ENCODE measurements at regions not wholly inside any gene's neighbourhood (a gene's known extent, or its start where the extent isn't known, plus 50 kb on each side); places are given as distances from the start of the nearest gene placed in this dataset.

GRCh38 chr6:122187186-122187585 is 212.3 kb upstream of the HSF2 start:
- H3K36me3 ChIP-seq (ENCODE audit: control insufficient read depth, insufficient read depth, low read length, severe bottlenecking), result no peaks in the 10 kb centered on the region
- no peak for DNase-seq (ENCODE audit: low read depth)
- H3K9me3 ChIP-seq (ENCODE audit: control insufficient read depth, low read length), result no peaks in the 10 kb centered on the region
- H3K4me3 ChIP-seq (ENCODE audit: low read length), result no peak overlapping the region
- no peak overlapping the region for H3K9ac ChIP-seq (ENCODE audit: low read length)
- H3K27me3 ChIP-seq (replicated peaks; ENCODE audit: control insufficient read depth, insufficient read depth, low read length), result no peaks in the 10 kb centered on the region
- H3K4me1 ChIP-seq (ENCODE audit: control insufficient read depth, insufficient read depth, low read length), result no peaks in the 10 kb centered on the region

GRCh38 chr6:122198922-122199321 is 200.5 kb upstream of the HSF2 start:
- no peaks in the 10 kb centered on the region for H3K9me3 ChIP-seq (ENCODE audit: control insufficient read depth, low read length)
- no peak overlapping the region for H3K4me3 ChIP-seq (ENCODE audit: low read length)
- no peaks in the 10 kb centered on the region for H3K27me3 ChIP-seq (replicated peaks; ENCODE audit: control insufficient read depth, insufficient read depth, low read length)
- H3K4me1 ChIP-seq (ENCODE audit: control insufficient read depth, insufficient read depth, low read length), result peaks cover 9% of the 10 kb centered on the region
- H3K36me3 ChIP-seq (ENCODE audit: control insufficient read depth, insufficient read depth, low read length, severe bottlenecking), result no peaks in the 10 kb centered on the region
- H3K9ac ChIP-seq (ENCODE audit: low read length), result no peak overlapping the region
- no peak for DNase-seq (ENCODE audit: low read depth)

- peak; percentile 77 for DNase-seq (ENCODE audit: low read depth)
- H3K36me3 ChIP-seq (ENCODE audit: control insufficient read depth, insufficient read depth, low read length, severe bottlenecking), result no peaks in the 10 kb centered on the region
- peaks cover 9% of the 10 kb centered on the region for H3K4me1 ChIP-seq (ENCODE audit: control insufficient read depth, insufficient read depth, low read length)
- H3K9ac ChIP-seq (ENCODE audit: low read length), result no peak overlapping the region
- no peak overlapping the region for H3K4me3 ChIP-seq (ENCODE audit: low read length)
- no peaks in the 10 kb centered on the region for H3K9me3 ChIP-seq (ENCODE audit: control insufficient read depth, low read length)
- H3K27me3 ChIP-seq (replicated peaks; ENCODE audit: control insufficient read depth, insufficient read depth, low read length), result no peaks in the 10 kb centered on the region
Measured at GRCh38 chr6:122200440-122200839, 199.0 kb upstream of the HSF2 start.

- H3K4me1 ChIP-seq (ENCODE audit: control insufficient read depth, insufficient read depth, low read length), result peaks cover 11% of the 10 kb centered on the region
- no peak for DNase-seq (ENCODE audit: low read depth)
- no peaks in the 10 kb centered on the region for H3K27me3 ChIP-seq (replicated peaks; ENCODE audit: control insufficient read depth, insufficient read depth, low read length)
- no peaks in the 10 kb centered on the region for H3K36me3 ChIP-seq (ENCODE audit: control insufficient read depth, insufficient read depth, low read length, severe bottlenecking)
- no peak overlapping the region for H3K9ac ChIP-seq (ENCODE audit: low read length)
- H3K9me3 ChIP-seq (ENCODE audit: control insufficient read depth, low read length), result no peaks in the 10 kb centered on the region
- no peak overlapping the region for H3K4me3 ChIP-seq (ENCODE audit: low read length)
Measured at GRCh38 chr6:122202576-122203137, 196.8 kb upstream of the HSF2 start.

GRCh38 chr6:122207061-122207460 is 192.4 kb upstream of the HSF2 start:
- Histone ChIP-seq H3K4me1 (ENCODE audit: control insufficient read depth, insufficient read depth, low read length) (peaks cover 8% of the 10 kb centered on the region), H3K27me3 (replicated peaks; ENCODE audit: control insufficient read depth, insufficient read depth, low read length) (no peaks in the 10 kb centered on the region), H3K9me3 (ENCODE audit: control insufficient read depth, low read length) (no peaks in the 10 kb centered on the region), H3K4me3 (ENCODE audit: low read length) (no peak overlapping the region), H3K36me3 (ENCODE audit: control insufficient read depth, insufficient read depth, low read length, severe bottlenecking) (no peaks in the 10 kb centered on the region), H3K9ac (ENCODE audit: low read length) (no peak overlapping the region)
- no peak for DNase-seq (ENCODE audit: low read depth)

GRCh38 chr6:122207794-122208193 is 191.7 kb upstream of the HSF2 start:
- Histone ChIP-seq H3K4me3 (ENCODE audit: low read length) (peak overlapping the region; percentile 30), H3K9me3 (ENCODE audit: control insufficient read depth, low read length) (no peaks in the 10 kb centered on the region), H3K27me3 (replicated peaks; ENCODE audit: control insufficient read depth, insufficient read depth, low read length) (no peaks in the 10 kb centered on the region), H3K36me3 (ENCODE audit: control insufficient read depth, insufficient read depth, low read length, severe bottlenecking) (no peaks in the 10 kb centered on the region), H3K4me1 (ENCODE audit: control insufficient read depth, insufficient read depth, low read length) (peaks cover 8% of the 10 kb centered on the region), H3K9ac (ENCODE audit: low read length) (no peak overlapping the region)
- DNase-seq (ENCODE audit: low read depth), result peak; percentile 78

GRCh38 chr6:122214605-122215318 is 184.7 kb upstream of the HSF2 start:
- DNase-seq (ENCODE audit: low read depth), result no peak
- H3K9ac ChIP-seq (ENCODE audit: low read length), result no peak overlapping the region
- H3K9me3 ChIP-seq (ENCODE audit: control insufficient read depth, low read length), result no peaks in the 10 kb centered on the region
- peaks cover 4% of the 10 kb centered on the region for H3K4me1 ChIP-seq (ENCODE audit: control insufficient read depth, insufficient read depth, low read length)
- no peaks in the 10 kb centered on the region for H3K36me3 ChIP-seq (ENCODE audit: control insufficient read depth, insufficient read depth, low read length, severe bottlenecking)
- no peak overlapping the region for H3K4me3 ChIP-seq (ENCODE audit: low read length)
- no peaks in the 10 kb centered on the region for H3K27me3 ChIP-seq (replicated peaks; ENCODE audit: control insufficient read depth, insufficient read depth, low read length)

- Histone ChIP-seq H3K36me3 (ENCODE audit: control insufficient read depth, insufficient read depth, low read length, severe bottlenecking) (no peaks in the 10 kb centered on the region), H3K9me3 (ENCODE audit: control insufficient read depth, low read length) (no peaks in the 10 kb centered on the region)
Measured at GRCh38 chr6:122220254-122220653, 179.2 kb upstream of the HSF2 start.

GRCh38 chr6:122222761-122223160 is 176.7 kb upstream of the HSF2 start:
- H3K9ac ChIP-seq (ENCODE audit: low read length), result no peak overlapping the region
- no peaks in the 10 kb centered on the region for H3K4me1 ChIP-seq (ENCODE audit: control insufficient read depth, insufficient read depth, low read length)
- DNase-seq (ENCODE audit: low read depth), result peak; percentile 78
- no peaks in the 10 kb centered on the region for H3K36me3 ChIP-seq (ENCODE audit: control insufficient read depth, insufficient read depth, low read length, severe bottlenecking)
- no peaks in the 10 kb centered on the region for H3K27me3 ChIP-seq (replicated peaks; ENCODE audit: control insufficient read depth, insufficient read depth, low read length)
- no peak overlapping the region for H3K4me3 ChIP-seq (ENCODE audit: low read length)
- H3K9me3 ChIP-seq (ENCODE audit: control insufficient read depth, low read length), result no peaks in the 10 kb centered on the region

More at GRCh38 chr6:122220254-122220653, 179.2 kb upstream of the HSF2 start:
- Histone ChIP-seq H3K4me1 (ENCODE audit: control insufficient read depth, insufficient read depth, low read length) (no peaks in the 10 kb centered on the region), H3K4me3 (ENCODE audit: low read length) (no peak overlapping the region), H3K9ac (ENCODE audit: low read length) (no peak overlapping the region), H3K27me3 (replicated peaks; ENCODE audit: control insufficient read depth, insufficient read depth, low read length) (no peaks in the 10 kb centered on the region)
- DNase-seq (ENCODE audit: low read depth), result no peak

- Histone ChIP-seq H3K4me3 (ENCODE audit: low read length) (no peak overlapping the region), H3K9me3 (ENCODE audit: control insufficient read depth, low read length) (no peaks in the 10 kb centered on the region), H3K27me3 (replicated peaks; ENCODE audit: control insufficient read depth, insufficient read depth, low read length) (no peaks in the 10 kb centered on the region), H3K9ac (ENCODE audit: low read length) (no peak overlapping the region), H3K4me1 (ENCODE audit: control insufficient read depth, insufficient read depth, low read length) (no peaks in the 10 kb centered on the region), H3K36me3 (ENCODE audit: control insufficient read depth, insufficient read depth, low read length, severe bottlenecking) (no peaks in the 10 kb centered on the region)
- no peak for DNase-seq (ENCODE audit: low read depth)
Measured at GRCh38 chr6:122223251-122223650, 176.2 kb upstream of the HSF2 start.

- H3K4me3 ChIP-seq (ENCODE audit: low read length), result no peak overlapping the region
- no peak for DNase-seq (ENCODE audit: low read depth)
- H3K9me3 ChIP-seq (ENCODE audit: control insufficient read depth, low read length), result peaks cover 5% of the 10 kb centered on the region
- no peaks in the 10 kb centered on the region for H3K36me3 ChIP-seq (ENCODE audit: control insufficient read depth, insufficient read depth, low read length, severe bottlenecking)
- no peaks in the 10 kb centered on the region for H3K27me3 ChIP-seq (replicated peaks; ENCODE audit: control insufficient read depth, insufficient read depth, low read length)
- H3K4me1 ChIP-seq (ENCODE audit: control insufficient read depth, insufficient read depth, low read length), result no peaks in the 10 kb centered on the region
- no peak overlapping the region for H3K9ac ChIP-seq (ENCODE audit: low read length)
Measured at GRCh38 chr6:122238861-122239260, 160.6 kb upstream of the HSF2 start.
